ENCODE measurements at regions not wholly inside any gene's neighbourhood (a gene's known extent, or its start where the extent isn't known, plus 50 kb on each side); places are given as distances from the start of the nearest gene placed in this dataset.

GRCh38 chr1:38644092-38644491 is 215.5 kb downstream of the RRAGC start:
- H3K4me1 Mint-ChIP-seq = peaks cover 0 to 7% of the 10 kb centered on the region in 2 experiments; a peak in 2 of 4 replicates
- Histone ChIP-seq H3K4me1 (ENCODE audit: insufficient read depth, low read length) (no peaks in the 10 kb centered on the region), H3K4ac (ENCODE audit: low read depth, low read length) (no peak overlapping the region), H3K27me3 (ENCODE audit: insufficient read depth, low read length) (no peaks in the 10 kb centered on the region), H2BK12ac (ENCODE audit: insufficient read length, low read depth, low read length) (no peak overlapping the region), H4K91ac (ENCODE audit: insufficient read length, low read depth, low read length) (no peak overlapping the region), H3K79me1 (ENCODE audit: insufficient read depth, low read depth, low read length, poor library complexity, severe bottlenecking) (no peaks in the 10 kb centered on the region), H3K4me2 (ENCODE audit: insufficient read depth, insufficient read length, low read length) (no peak overlapping the region), H2AFZ (ENCODE audit: low read length) (no peak overlapping the region), H3K27ac (ENCODE audit: insufficient read length, low read depth, low read length) (no peak overlapping the region), H3K14ac (ENCODE audit: insufficient read depth, low read length) (no peak overlapping the region), H3K23ac (ENCODE audit: insufficient read length, low read depth, low read length) (no peak overlapping the region), H4K5ac (ENCODE audit: insufficient read length, low read depth, low read length) (no peak overlapping the region), H2BK15ac (ENCODE audit: low read depth, low read length) (no peak overlapping the region), H2AK5ac (ENCODE audit: insufficient read length, low read length) (no peak overlapping the region), H3K18ac (ENCODE audit: insufficient read length, low read depth, low read length) (no peak overlapping the region), H2BK120ac (ENCODE audit: low read depth, low read length, poor library complexity, severe bottlenecking) (no peak overlapping the region), H2BK20ac (ENCODE audit: low read depth, low read length, poor library complexity, severe bottlenecking) (no peak overlapping the region), H2BK5ac (ENCODE audit: insufficient read length, low read length) (no peak overlapping the region), H3K79me2 (ENCODE audit: insufficient read depth, low read length) (no peaks in the 10 kb centered on the region), H3K9ac (ENCODE audit: extremely low read depth, insufficient read length, low read length) (no peak overlapping the region), H3K23me2 (ENCODE audit: insufficient read length, low read depth, low read length, poor library complexity, severe bottlenecking) (no peaks in the 10 kb centered on the region), H4K20me1 (ENCODE audit: control insufficient read depth, insufficient read depth, insufficient read length) (no peaks in the 10 kb centered on the region), H3K56ac (ENCODE audit: insufficient read length, low read depth, low read length) (no peak overlapping the region), H4K8ac (replicated peaks; ENCODE audit: insufficient read length, low read depth, low read length) (no peak overlapping the region), H3T11ph (ENCODE audit: low read length) (no peak overlapping the region), H3K9me3 (ENCODE audit: control insufficient read depth, low read depth, low read length) (no peaks in the 10 kb centered on the region)
- H3K9me3 Mint-ChIP-seq = peaks cover 9 to 13% of the 10 kb centered on the region in 2 experiments; a peak in 4 of 5 replicates
- WGBS (ENCODE audit: extremely low coverage, insufficient read length, low lambda C conversion rate) = no CpG with 5 or more reads among the region's 8 CpGs
- H3K27ac Mint-ChIP-seq = no peak overlapping the region; a peak in 1 of 7 replicates
- no peak overlapping the region for H3K4me3 Mint-ChIP-seq
- H3K36me3 Mint-ChIP-seq (ENCODE audit: insufficient read depth in 1 of 3, low read depth in 3 of 3) = peaks cover 0 to 7% (median 4%) of the 10 kb centered on the region in 3 experiments; a peak in 5 of 7 replicates
- TF ChIP-seq, protein P1, sequence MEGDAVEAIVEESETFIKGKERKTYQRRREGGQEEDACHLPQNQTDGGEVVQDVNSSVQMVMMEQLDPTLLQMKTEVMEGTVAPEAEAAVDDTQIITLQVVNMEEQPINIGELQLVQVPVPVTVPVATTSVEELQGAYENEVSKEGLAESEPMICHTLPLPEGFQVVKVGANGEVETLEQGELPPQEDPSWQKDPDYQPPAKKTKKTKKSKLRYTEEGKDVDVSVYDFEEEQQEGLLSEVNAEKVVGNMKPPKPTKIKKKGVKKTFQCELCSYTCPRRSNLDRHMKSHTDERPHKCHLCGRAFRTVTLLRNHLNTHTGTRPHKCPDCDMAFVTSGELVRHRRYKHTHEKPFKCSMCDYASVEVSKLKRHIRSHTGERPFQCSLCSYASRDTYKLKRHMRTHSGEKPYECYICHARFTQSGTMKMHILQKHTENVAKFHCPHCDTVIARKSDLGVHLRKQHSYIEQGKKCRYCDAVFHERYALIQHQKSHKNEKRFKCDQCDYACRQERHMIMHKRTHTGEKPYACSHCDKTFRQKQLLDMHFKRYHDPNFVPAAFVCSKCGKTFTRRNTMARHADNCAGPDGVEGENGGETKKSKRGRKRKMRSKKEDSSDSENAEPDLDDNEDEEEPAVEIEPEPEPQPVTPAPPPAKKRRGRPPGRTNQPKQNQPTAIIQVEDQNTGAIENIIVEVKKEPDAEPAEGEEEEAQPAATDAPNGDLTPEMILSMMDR (conservative IDR thresholded peaks at IDR 0.05) = no peak
- DNase-seq = no peak
- H3K27me3 Mint-ChIP-seq (ENCODE audit: low read depth) = peaks cover 26% of the 10 kb centered on the region

Data from H9 (cell line).